ENCODE measurements at regions not wholly inside any gene's neighbourhood (a gene's known extent, or its start where the extent isn't known, plus 50 kb on each side); places are given as distances from the start of the nearest gene placed in this dataset.

GRCh38 chr16:85199069-85199725 is 86.9 kb upstream of the CIBAR2 start:
- no peak for TF ChIP-seq CTCF (IDR thresholded peaks at IDR 0.05)

GRCh38 chr16:85199880-85200279 is 87.6 kb upstream of the CIBAR2 start:
- TF ChIP-seq CTCF (IDR thresholded peaks at IDR 0.05) = no peak

- TF ChIP-seq CTCF (IDR thresholded peaks at IDR 0.05) = no peak
These were observed 88.4 kb upstream of the CIBAR2 start for GRCh38 chr16:85200471-85201278.

GRCh38 chr16:85201574-85201973 is 89.3 kb upstream of the CIBAR2 start:
- no peak for TF ChIP-seq CTCF (IDR thresholded peaks at IDR 0.05)

GRCh38 chr16:85202051-85202601 is 89.9 kb upstream of the CIBAR2 start:
- no peak for TF ChIP-seq CTCF (IDR thresholded peaks at IDR 0.05)

GRCh38 chr16:85202631-85203461 is 90.6 kb upstream of the CIBAR2 start:
- no peak for TF ChIP-seq CTCF (IDR thresholded peaks at IDR 0.05)

GRCh38 chr16:85203462-85203813 is 91.2 kb upstream of the CIBAR2 start:
- TF ChIP-seq CTCF (IDR thresholded peaks at IDR 0.05) = no peak

Data from LNCAP (cell line).